Kidney (tissue), 13 donors: ENCODE measurements at regions not wholly inside any gene's neighbourhood (a gene's known extent, or its start where the extent isn't known, plus 50 kb on each side); places are given as distances from the start of the nearest gene placed in this dataset.

ENCODE experiments used
- DNase-seq, 5 donors: peaks; one replicate each; pipeline ENCODE4 v3.0.0-alpha.2; 2013 to 2020
- FAIRE-seq: peaks from 2 replicates; lab custom pipeline; 2012; peaks lifted over from hg19 to GRCh38; lab: Jason Lieb, UNC
- H3K27ac ChIP-seq, 2 donors: one replicate each; pipeline ENCODE4 v1.7.0; 2013; ENCODE audit warnings: low read depth in 2 of 2, low read length in 2 of 2, inconsistent platforms in 1 of 2
- H3K27me3 ChIP-seq: one replicate; pipeline ENCODE4 v1.7.1; 2013; ENCODE audit warnings: low read length, inconsistent platforms; ENCODE audit not compliant: control insufficient read depth, insufficient read depth
- H3K36me3 ChIP-seq, 3 donors: one replicate each; pipeline versions ENCODE4 v1.7.0 to v1.7.1; 2013; ENCODE audit warnings: low read length in 3 of 3, control low read depth in 1 of 3, inconsistent platforms in 1 of 3; ENCODE audit not compliant: insufficient read depth in 3 of 3, control insufficient read depth in 2 of 3
- H3K4me1 ChIP-seq, 3 donors: one replicate each; pipeline versions ENCODE4 v1.7.0 to v1.7.1; 2013; ENCODE audit warnings: low read length in 3 of 3, inconsistent platforms in 1 of 3, low read depth in 1 of 3; ENCODE audit not compliant: control insufficient read depth in 2 of 3, insufficient read depth in 2 of 3
- H3K4me3 ChIP-seq, 3 donors: one replicate each; pipeline versions ENCODE4 v1.7.0 to v1.8.1; 2013; ENCODE audit warnings: low read length in 3 of 3, control low read depth in 1 of 3, inconsistent platforms in 1 of 3
- H3K9ac ChIP-seq, 3 donors: one replicate each; pipeline versions ENCODE4 v1.7.0 to v1.7.1; 2013; ENCODE audit warnings: low read length in 3 of 3, control low read depth in 1 of 3, inconsistent platforms in 1 of 3
- H3K9me3 ChIP-seq, 3 donors: one replicate each; pipeline versions ENCODE4 v1.7.0 to v1.7.1; 2013; ENCODE audit warnings: low read length in 3 of 3, control low read depth in 1 of 3, inconsistent platforms in 1 of 3; ENCODE audit not compliant: control insufficient read depth in 2 of 3, insufficient read depth in 1 of 3
- CTCF ChIP-seq: IDR thresholded peaks from 3 replicates; pipeline ENCODE4 v1.5.1; 2012; ENCODE audit warnings: mild to moderate bottlenecking, moderate library complexity, borderline replicate concordance; ENCODE audit not compliant: insufficient read depth; ENCODE audit errors: extremely low read depth
- intact Hi-C: fragments of 100-400 bp; cut with DNase I; formaldehyde crosslinking; loops from one replicate; pipeline ENCODE4 v1.11.1; 2022
- donor health status: control.
- donor health status: control.
- donor health status: control.
- donor health status: control.
- donor health status: control.
- donor health status: DM: yes; HTN: yes; CAD: no.
- donor health status: Normal renal cell carcinoma (clear cell type).

- H3K4me1 ChIP-seq: no peaks in the 10 kb centered on the region
- H3K4me3 ChIP-seq: no peak overlapping the region
- H3K9ac ChIP-seq: no peak overlapping the region
- intact Hi-C loops: no loop called here
- H3K9me3 ChIP-seq: no peaks in the 10 kb centered on the region
- no peaks in the 10 kb centered on the region for H3K27me3 ChIP-seq
- FAIRE-seq (no peak), DNase-seq (peak in 1 of 5 donors; percentile 38)
- no peak for TF ChIP-seq CTCF
- no peaks in the 10 kb centered on the region for H3K36me3 ChIP-seq
- no peak overlapping the region for H3K27ac ChIP-seq
These were observed 105.4 kb upstream of the AFDN start for GRCh38 chr6:167721291-167721690.

GRCh38 chr6:167722634-167723309 is 103.9 kb upstream of the AFDN start:
- no peak for FAIRE-seq
- intact Hi-C loops: no loop called here
- TF ChIP-seq CTCF: no peak
- no peak overlapping the region for H3K9ac ChIP-seq
- no peak overlapping the region for H3K27ac ChIP-seq
- no peaks in the 10 kb centered on the region for H3K4me1 ChIP-seq
- H3K27me3 ChIP-seq: no peaks in the 10 kb centered on the region
- no peaks in the 10 kb centered on the region for H3K9me3 ChIP-seq
- H3K4me3 ChIP-seq: no peak overlapping the region
- peak in 1 of 5 donors; percentile 31 for DNase-seq
- no peaks in the 10 kb centered on the region for H3K36me3 ChIP-seq

- intact Hi-C loops: no loop called here
- Histone ChIP-seq H3K9me3 (no peaks in the 10 kb centered on the region), H3K36me3 (no peaks in the 10 kb centered on the region), H3K27me3 (no peaks in the 10 kb centered on the region), H3K4me3 (no peak overlapping the region), H3K9ac (no peak overlapping the region), H3K27ac (no peak overlapping the region), H3K4me1 (no peaks in the 10 kb centered on the region)
- DNase-seq (peak in 1 of 5 donors; percentile 2), FAIRE-seq (no peak)
- no peak for TF ChIP-seq CTCF
These were observed 100.6 kb upstream of the AFDN start for GRCh38 chr6:167726043-167726621.
